ENCODE measurements at regions not wholly inside any gene's neighbourhood (a gene's known extent, or its start where the extent isn't known, plus 50 kb on each side); places are given as distances from the start of the nearest gene placed in this dataset.

DNA sequence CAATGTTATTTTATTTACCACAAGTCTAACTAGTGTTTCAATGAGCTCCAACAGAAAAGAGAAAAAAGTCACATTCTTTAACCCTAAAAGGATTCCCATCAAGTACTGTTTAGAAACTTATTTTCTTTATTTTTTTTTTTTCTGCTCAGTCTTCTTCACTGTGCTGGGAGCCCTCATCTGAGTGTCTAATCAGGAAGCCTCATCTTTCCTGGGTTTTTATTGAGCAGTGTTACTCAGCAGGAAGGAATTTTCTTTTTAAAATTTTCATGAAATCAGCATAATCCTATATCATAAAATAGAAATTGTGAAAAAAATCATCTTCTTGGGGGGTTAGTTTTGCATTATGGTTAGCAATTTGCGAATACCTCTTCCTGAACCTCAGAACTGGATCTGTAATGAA lies 453.8 kb downstream of the CDH2 start:
- no peak for DNase-seq
- Histone ChIP-seq H3K27ac (no peak overlapping the region), H3K4me1 (no peaks in the 10 kb centered on the region), H3K36me3 (no peaks in the 10 kb centered on the region), H3K9me3 (peaks cover 0 to 5% (median 5%) of the 10 kb centered on the region in 4 donors), H3K4me3 (no peak overlapping the region), H3K27me3 (no peaks in the 10 kb centered on the region)
- TF ChIP-seq EP300 (IDR thresholded peaks at IDR 0.05): no peak
- TF ChIP-seq, protein P1, sequence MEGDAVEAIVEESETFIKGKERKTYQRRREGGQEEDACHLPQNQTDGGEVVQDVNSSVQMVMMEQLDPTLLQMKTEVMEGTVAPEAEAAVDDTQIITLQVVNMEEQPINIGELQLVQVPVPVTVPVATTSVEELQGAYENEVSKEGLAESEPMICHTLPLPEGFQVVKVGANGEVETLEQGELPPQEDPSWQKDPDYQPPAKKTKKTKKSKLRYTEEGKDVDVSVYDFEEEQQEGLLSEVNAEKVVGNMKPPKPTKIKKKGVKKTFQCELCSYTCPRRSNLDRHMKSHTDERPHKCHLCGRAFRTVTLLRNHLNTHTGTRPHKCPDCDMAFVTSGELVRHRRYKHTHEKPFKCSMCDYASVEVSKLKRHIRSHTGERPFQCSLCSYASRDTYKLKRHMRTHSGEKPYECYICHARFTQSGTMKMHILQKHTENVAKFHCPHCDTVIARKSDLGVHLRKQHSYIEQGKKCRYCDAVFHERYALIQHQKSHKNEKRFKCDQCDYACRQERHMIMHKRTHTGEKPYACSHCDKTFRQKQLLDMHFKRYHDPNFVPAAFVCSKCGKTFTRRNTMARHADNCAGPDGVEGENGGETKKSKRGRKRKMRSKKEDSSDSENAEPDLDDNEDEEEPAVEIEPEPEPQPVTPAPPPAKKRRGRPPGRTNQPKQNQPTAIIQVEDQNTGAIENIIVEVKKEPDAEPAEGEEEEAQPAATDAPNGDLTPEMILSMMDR (IDR thresholded peaks at IDR 0.05): no peak
- WGBS, 5 donors: 78 to 92% (median 86%) methylated on average over 1 of the region's 1 CpG
- intact Hi-C loops (cut with DNase I; ENCODE audit: low total_unique reads): no loop called here

- no peak for TF ChIP-seq POLR2A (IDR thresholded peaks at IDR 0.05)
- TF ChIP-seq, protein P1 (IDR thresholded peaks at IDR 0.05): no peak
- TF ChIP-seq EP300 (IDR thresholded peaks at IDR 0.05): no peak
- no peak for TF ChIP-seq POLR2AphosphoS5 (IDR thresholded peaks at IDR 0.05)
- DNase-seq: no peak
- Histone ChIP-seq H3K9me3 (no peaks in the 10 kb centered on the region), H3K36me3 (no peaks in the 10 kb centered on the region), H3K4me1 (no peaks in the 10 kb centered on the region), H3K27me3 (no peaks in the 10 kb centered on the region), H3K27ac (no peak overlapping the region), H3K4me3 (no peak overlapping the region)
- WGBS, 5 donors: 81 to 87% (median 85%) methylated on average over 6 of the region's 6 CpGs
- intact Hi-C loops (cut with DNase I; ENCODE audit: low total_unique reads): no loop called here
Observed at GRCh38 chr18:27719680-27720079, 457.2 kb downstream of the CDH2 start.

DNA sequence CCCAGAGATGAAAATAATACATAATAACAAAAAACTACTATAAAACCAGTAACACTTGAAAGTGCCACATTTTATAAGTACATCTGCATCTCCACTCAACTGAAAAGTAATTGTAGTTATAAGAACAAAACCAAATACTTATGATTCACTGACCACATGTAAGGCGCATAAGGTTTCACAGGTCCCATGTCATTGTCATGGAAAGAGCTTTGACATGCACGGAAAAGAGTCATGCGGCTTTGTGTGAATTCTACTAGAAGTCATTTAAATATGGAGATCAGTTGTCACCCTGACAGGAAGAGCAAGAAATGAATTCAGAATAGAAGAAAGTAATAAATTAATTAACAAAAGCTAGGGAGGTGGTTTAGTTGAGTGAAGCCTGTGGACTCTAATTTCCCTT lies 459.1 kb downstream of the CDH2 start:
- WGBS, 5 donors: 88 to 95% (median 93%) methylated on average over 3 of the region's 3 CpGs
- Histone ChIP-seq H3K4me1 (no peaks in the 10 kb centered on the region), H3K27me3 (no peaks in the 10 kb centered on the region), H3K36me3 (no peaks in the 10 kb centered on the region), H3K4me3 (no peak overlapping the region), H3K9me3 (no peaks in the 10 kb centered on the region), H3K27ac (no peak overlapping the region)
- TF ChIP-seq POLR2A (IDR thresholded peaks at IDR 0.05) (no peak), POLR2AphosphoS5 (IDR thresholded peaks at IDR 0.05) (no peak), EP300 (IDR thresholded peaks at IDR 0.05) (no peak)
- TF ChIP-seq, protein P1 (IDR thresholded peaks at IDR 0.05): no peak
- DNase-seq: no peak
- intact Hi-C loops (cut with DNase I; ENCODE audit: low total_unique reads): no loop called here

DNA sequence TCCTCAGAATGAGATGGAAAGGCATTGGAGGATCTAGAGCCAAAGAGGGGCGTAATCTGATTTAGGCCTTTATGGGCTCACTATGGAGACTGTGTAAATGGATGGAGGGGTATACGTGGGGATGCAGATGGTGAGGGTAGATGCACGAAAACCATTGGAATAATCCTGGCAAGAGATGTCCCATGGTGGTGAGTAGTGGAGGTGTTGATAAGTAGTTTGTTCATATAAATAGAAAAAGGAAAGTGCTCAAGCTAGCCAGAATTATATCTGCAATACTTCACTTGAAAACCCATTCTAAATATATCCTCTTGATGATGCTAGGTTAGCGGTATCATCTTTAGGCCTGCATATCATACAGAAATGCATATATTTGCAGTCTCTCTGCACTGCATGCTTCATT lies 459.7 kb downstream of the CDH2 start:
- no peaks in the 10 kb centered on the region for H3K9me3 ChIP-seq
- no peaks in the 10 kb centered on the region for H3K27me3 ChIP-seq
- intact Hi-C loops (cut with DNase I; ENCODE audit: low total_unique reads): no loop called here
- no peaks in the 10 kb centered on the region for H3K36me3 ChIP-seq
- TF ChIP-seq, protein P1 (IDR thresholded peaks at IDR 0.05): no peak
- TF ChIP-seq EP300 (IDR thresholded peaks at IDR 0.05): no peak
- no peak for TF ChIP-seq POLR2AphosphoS5 (IDR thresholded peaks at IDR 0.05)
- no peak for DNase-seq
- H3K4me1 ChIP-seq: no peaks in the 10 kb centered on the region
- H3K4me3 ChIP-seq: no peak overlapping the region
- H3K27ac ChIP-seq: no peak overlapping the region
- WGBS, 5 donors: 93 to 96% (median 94%) methylated on average over 4 of the region's 4 CpGs

DNA sequence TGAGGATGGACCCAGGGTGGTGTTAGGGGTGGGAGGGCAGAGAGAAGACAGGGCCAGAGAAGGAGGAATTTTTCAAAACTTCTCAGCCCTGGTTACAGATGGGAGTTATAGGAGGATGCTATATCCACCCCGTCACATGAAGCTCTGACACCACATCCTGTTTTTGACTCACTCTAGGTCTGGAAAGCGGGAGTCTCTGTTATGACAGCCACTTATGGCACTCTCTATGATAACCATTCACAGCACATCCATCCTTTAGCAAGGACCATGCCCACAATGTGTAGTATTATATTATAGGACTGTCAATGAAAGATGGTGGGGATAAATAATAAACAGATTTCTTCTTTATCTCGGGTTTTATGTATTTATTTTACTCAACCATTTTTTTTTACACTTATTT lies 461.2 kb downstream of the CDH2 start:
- no peaks in the 10 kb centered on the region for H3K36me3 ChIP-seq
- TF ChIP-seq POLR2AphosphoS5 (IDR thresholded peaks at IDR 0.05): no peak
- TF ChIP-seq POLR2A (IDR thresholded peaks at IDR 0.05): no peak
- TF ChIP-seq, protein P1 (IDR thresholded peaks at IDR 0.05): no peak
- no peak for TF ChIP-seq EP300 (IDR thresholded peaks at IDR 0.05)
- H3K9me3 ChIP-seq: no peaks in the 10 kb centered on the region
- no peak overlapping the region for H3K4me3 ChIP-seq
- H3K4me1 ChIP-seq: no peaks in the 10 kb centered on the region
- intact Hi-C loops (cut with DNase I; ENCODE audit: low total_unique reads): no loop called here
- H3K27me3 ChIP-seq: no peaks in the 10 kb centered on the region
- H3K27ac ChIP-seq: no peak overlapping the region
- WGBS, 5 donors: 81 to 89% (median 83%) methylated on average over 3 of the region's 3 CpGs
- no peak for DNase-seq
